Smooth muscle cell of the brain vasculature (primary cell): ENCODE measurements at regions not wholly inside any gene's neighbourhood (a gene's known extent, or its start where the extent isn't known, plus 50 kb on each side); places are given as distances from the start of the nearest gene placed in this dataset.
"Not testable (repeated sequence)": the region's sequence is repeated elsewhere in the genome, so short reads cannot be mapped to it uniquely, and the experiment has no call there.

Source experiments
- DNase-seq: peaks from one replicate; pipeline ENCODE4 v3.0.0-alpha.2; 2012; ENCODE audit warnings: low read depth, low spot score

- DNase-seq, result no peak
Measured at GRCh38 chr3:126292318-126293070, 64.7 kb downstream of the KLF15 start.

DNA sequence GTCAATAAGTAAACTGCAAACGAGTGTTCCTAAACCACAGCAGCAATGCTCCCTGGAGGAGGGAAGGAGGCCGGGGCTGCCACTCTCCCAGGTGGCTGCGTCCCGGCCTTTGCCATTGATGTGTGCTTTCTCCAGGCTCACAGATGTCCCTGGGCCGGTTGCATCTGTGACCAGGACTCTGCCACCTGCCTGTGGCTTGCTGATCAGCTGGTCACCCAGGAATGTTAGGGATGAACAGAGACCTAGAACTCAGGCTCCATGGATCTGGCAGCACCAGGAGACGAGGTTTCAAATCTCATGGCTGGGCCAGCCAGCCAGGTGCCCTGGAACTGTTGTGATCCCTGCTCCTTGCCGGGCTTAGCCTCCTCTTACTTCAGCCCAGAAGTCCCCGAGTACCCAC is 65.7 kb downstream of the KLF15 start:
- no peak for DNase-seq

- no peak for DNase-seq
Measured at GRCh38 chr3:126291061-126291460, 66.1 kb downstream of the KLF15 start.

DNA sequence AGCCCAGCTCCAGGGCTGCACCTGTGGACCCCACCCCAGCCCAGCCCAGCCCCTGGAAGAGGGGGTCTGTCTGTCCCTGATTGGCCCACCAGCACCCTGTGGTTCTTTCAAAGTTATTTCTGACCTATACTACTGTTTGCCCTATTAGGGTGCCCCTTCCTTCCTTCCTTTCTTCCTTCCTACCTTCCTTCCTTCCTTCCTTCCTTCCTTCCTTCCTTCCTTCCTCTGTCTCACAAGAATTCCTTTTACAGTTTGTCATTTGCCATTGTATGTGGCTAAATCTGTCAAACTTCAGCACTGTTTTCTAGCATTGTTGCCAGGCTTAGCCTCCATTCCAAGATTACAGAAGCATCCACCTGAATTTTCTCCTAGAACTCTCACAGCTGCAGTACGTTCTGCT is 66.9 kb downstream of the KLF15 start:
- DNase-seq, result no peak

GRCh38 chr3:126289096-126289495 is 68.1 kb downstream of the KLF15 start:
- DNase-seq, result no peak

GRCh38 chr3:126288314-126288713 is 68.9 kb downstream of the KLF15 start:
- no peak for DNase-seq

- DNase-seq, result peak; percentile 26
Measured at GRCh38 chr3:126287536-126288241, 69.5 kb downstream of the KLF15 start.

- no peak for DNase-seq
Measured at GRCh38 chr3:126287171-126287535, 70.1 kb downstream of the KLF15 start.

DNA sequence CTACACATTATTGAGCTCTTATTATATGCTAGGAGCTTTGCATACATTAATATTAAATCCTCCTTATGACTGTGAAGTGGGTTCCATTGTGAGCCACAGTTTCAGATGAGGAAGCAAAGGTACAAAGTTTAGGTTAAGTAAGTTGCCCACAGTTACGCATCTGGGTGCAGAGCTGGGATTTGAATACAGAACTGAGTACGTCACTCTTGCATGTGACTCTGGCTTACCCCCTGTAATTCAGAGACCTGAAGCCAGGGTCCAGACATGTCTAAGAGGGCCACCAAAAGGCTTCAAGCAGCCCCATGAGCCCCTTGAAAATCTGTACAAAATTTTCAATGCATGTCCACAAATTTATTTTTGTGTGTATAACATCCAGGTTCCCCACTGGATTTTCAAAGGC is 71.8 kb downstream of the KLF15 start:
- no peak for DNase-seq

DNA sequence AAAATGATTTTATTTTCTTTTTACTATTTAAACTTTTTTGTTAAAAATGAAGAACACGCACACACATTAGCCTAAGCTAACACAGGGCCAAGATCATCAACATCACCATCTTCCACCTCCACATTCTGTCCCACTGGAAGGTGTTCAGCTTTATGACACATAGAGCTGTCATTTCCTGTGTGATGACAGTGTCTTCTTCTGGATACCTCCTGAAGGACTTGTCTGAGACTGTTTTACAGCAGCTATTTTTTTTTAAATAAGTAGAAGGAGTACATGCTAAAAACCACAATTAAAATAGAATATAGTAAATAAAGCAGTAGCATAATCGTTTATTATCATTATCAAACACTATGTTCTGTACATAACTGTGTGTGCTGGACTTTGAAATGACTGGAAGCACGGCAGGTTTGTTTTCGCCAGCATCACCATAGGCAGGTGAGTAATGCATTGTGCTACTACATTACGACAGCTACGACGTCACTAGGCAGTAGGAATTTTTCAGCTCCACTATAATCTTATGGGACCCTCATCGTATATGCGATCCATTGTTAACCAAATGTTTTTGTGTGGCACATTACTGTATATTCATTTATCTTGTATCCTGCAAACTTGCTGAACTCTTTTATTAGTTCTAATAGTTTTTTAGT is 72.8 kb downstream of the KLF15 start:
- no peak for DNase-seq

DNA sequence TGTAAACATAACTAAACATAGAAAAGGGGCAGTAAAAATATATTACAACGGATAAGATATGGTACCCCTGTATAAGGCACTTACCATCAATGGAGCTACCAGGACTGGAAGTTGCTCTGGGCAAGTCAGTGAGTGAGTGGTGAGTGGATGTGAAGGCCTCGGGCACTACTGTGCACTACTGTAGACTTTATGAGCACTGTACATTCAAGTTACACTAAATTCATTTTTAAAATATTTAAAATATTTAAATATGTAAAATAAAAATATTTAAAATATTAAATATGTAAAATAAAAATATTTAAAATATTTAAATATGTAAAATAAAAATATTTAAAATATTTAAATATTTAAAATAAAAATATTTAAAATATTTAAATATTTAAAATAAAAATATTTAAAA is 73.6 kb downstream of the KLF15 start:
- DNase-seq, result not testable (repeated sequence)

DNA sequence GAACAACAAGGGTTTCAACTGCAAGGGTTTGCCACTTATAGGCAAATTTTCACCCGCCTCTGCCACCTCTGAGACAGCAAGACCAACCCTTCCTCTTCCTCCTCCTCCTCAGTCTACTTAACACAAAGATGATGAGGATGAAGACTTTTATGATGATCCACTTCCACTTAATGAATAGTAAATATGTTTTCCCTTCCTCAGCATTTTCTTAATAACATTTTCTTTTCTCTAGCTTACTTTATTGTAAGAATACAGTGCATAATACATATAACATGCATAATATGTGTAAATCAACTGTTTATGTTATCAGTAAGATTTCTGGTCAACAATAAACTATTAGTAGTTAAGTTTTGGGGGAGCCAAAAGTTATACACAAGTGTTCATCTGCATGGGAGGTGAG is 77.4 kb downstream of the KLF15 start:
- DNase-seq, result no peak

GRCh38 chr3:126277629-126278378 is 79.4 kb downstream of the KLF15 start:
- no peak for DNase-seq

- DNase-seq, result no peak
Measured at GRCh38 chr3:126275620-126275904, 81.6 kb downstream of the KLF15 start.

- DNase-seq, result no peak
Measured at GRCh38 chr3:126274735-126275619, 82.2 kb downstream of the KLF15 start.

- DNase-seq, result no peak
Measured at GRCh38 chr3:126270145-126270811, 86.9 kb downstream of the KLF15 start.

DNA sequence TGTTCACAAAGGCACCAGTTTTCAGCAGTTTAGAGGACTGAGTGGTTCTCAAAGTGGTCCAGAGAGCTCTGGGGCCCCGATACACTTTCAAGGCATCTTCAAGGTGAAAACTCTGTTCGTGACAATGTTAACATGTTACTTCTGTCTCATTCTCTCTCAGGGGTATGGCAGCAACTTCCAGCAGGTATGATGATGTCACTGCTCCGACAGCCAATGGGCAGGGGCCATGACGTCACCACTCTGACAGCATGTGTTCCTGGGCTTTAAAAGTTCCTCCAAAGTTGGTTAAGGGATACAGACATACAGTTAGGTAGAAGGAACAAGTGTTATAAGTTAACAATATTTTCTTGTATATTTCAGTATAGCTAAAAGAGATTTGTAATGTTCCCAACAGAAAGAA is 87.9 kb downstream of the KLF15 start:
- no peak for DNase-seq

- DNase-seq, result no peak
Measured at GRCh38 chr3:126268866-126269265, 88.3 kb downstream of the KLF15 start.

DNA sequence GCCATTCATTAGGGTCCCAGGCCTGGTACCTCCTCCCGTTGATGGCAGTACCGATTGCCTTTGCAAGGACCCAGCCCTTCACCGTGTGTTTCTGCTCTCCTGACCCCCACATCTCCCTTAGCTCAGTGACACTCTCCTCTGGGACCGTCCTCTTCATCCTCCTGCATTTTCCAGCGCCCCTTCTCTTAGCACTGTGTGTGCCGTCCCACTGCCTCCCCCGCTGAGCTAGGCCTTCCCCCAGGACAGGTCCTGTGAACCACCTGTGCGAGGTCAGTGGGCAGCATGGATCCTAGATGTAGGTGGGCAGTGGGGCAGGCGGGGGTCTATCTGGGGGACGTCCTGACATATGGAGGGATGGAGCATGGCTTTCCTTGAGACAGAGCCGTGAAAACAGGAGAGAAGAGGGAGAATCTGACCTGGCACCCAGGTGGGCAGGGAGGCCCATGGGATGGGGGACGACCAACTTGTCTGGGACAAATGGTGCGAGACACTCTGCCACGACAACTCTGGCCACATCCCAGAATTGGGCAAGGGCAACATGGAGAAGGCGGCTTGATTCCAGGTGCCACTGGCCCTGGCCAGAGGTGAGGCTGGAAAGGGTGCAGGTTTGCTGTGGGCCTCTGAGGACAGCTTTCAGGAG is 87.7 kb upstream of the ALDH1L1 start:
- DNase-seq, result no peak
